ENCODE measurements at regions not wholly inside any gene's neighbourhood (a gene's known extent, or its start where the extent isn't known, plus 50 kb on each side); places are given as distances from the start of the nearest gene placed in this dataset.
"Not testable (repeated sequence)": the region's sequence is repeated elsewhere in the genome, so short reads cannot be mapped to it uniquely, and the experiment has no call there.

DNA sequence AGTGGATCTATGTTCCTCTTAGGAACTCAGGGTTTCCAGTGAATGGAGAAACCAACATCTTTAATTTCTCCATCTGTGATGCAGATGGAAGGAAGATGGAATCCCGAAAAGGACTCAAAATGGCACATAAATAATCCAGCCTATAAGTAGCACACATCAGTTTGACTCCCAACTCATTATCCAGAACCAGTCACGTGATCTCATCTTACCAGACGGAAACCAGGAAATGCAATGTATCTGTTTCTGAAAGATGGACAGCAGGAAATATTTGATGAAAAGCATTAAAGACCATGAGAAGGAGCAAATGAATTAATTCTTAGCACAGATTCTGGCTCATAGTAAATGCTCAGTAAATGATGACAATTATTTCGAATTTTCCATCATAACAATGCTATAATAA lies 443.1 kb upstream of the FMR1 start:
- DNase-seq, result no peak

DNA sequence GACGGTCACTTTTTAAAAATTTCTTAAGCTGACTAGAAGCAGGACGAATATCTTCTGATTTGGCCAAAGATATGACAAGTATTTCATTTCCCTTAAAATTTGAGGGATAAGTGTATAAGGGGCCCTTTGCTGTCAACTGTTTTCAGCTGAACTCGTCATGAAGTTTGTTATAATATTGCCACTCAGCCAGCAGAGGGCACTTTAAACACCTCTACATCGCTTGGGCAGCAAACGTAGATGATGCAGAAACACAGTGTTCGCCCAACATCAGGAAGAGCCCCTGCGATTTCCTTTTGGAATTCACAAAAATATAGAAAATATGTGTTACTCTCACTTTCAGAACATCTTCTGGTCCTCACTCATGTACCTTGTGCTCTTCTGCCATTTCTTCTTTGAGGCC lies 435.7 kb upstream of the FMR1 start:
- no peak for DNase-seq

DNA sequence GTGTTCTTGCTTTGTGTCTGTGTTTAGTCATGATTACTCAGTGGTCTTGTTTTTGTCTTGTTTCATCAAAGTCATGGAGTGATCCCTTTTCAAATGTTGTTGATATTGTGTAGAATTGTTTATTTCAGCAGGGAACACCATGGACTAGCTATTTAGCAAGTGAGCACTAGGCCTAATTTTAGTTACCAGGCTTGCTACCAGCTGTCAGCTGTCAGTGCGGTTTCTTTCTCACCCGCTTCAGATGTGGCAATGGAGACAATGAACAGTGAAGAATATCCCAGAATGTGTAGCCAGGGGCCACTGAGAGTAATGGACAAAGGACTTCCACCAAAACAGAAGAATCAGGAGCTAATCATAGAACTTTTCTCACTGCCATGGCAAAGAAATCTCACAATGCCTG lies 432.8 kb upstream of the FMR1 start:
- DNase-seq, result no peak

DNA sequence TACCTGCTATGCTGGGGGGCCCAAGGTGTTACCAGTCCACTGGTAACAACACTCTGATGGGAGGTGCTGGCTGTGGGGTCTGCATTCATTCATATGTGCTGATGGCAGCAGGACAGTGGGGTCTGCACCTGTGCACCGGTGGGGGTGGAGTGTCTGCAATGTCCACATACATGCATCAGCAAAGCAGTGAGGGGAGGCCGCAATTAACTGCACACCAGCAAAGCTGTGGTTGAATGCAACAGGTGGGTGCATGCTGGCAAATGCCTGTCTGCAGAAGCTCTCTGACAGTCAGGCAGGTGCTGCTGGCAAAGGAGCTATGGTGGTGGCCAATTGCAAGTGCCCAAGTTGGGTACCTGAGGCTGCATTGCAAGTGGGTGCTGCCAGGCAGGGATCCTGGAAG lies 426.5 kb upstream of the FMR1 start:
- no peak for DNase-seq

DNA sequence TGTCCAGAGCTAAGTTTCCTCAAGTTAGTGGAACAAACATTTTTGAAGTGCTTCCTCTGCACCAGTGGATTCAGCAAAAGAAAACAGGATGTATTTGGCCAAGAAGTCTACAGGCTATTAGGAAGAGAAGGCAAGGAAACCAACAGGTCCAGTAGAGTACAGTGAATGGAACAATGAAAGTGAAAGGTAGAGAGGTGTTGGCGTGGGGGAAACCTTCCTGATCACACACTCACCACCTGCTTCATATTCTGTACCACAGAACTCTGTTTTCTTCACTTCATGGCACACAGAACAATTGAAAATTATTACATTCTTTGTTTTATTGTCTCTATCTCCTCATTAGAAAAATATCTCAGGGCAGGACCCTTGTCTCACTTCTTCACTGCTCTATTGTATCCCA lies 417.4 kb upstream of the FMR1 start:
- no peak for DNase-seq

DNA sequence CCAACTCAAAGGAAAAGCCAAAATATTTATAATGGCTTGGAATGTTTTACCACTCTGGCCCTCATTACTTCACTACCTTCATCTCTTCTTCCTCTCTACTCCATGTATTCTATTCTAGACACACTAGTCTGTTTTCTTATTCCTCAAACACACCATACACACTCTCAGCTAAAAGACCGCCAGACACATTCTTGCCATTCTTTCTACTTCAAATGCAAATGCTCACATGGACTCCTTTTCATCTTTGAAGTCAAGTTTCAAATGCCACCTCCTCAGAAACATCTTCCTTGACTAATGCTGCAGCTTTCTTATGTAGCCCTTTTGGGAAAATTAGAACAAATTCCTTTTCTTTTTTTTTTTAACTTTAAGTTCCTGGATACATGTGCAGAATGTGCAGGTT lies 412.9 kb upstream of the FMR1 start:
- DNase-seq, result no peak

DNA sequence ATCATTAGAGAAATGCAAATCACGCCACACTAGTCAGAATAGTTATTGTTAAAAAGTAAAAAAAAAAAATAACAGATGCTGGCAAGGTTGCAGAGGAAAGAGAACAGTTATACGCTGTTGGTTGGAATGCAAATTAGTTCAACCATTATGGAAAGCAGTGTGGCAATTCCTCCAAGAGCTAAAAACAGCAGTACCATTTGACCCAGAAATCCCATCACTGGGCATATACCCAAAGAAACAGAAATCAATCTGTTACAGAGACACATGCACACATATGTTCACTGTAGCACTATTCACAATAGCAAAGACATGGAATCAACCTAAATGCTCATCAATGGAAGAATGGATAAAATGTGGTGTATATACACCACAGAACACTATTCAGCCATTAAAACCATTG lies 388.7 kb upstream of the FMR1 start:
- DNase-seq, result no peak

DNA sequence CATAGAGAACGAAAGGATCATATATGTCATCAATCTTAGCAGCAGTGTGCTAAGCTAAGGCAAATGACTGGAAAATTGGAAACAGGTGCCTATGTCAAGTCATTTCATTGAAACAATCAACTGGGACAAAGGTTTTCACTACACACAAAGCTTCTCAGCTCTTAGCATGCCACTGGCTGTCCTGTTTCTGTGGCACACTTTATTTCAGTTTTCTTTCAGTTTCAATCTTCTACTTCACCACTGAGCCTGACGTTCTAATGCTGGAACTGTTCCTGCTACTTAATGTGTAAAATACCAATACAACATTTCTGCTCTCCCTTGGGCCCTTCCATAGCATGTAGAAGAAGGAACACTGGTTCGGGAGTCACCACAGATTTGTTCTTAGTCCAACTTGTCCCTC lies 378.3 kb upstream of the FMR1 start:
- DNase-seq, result no peak

DNA sequence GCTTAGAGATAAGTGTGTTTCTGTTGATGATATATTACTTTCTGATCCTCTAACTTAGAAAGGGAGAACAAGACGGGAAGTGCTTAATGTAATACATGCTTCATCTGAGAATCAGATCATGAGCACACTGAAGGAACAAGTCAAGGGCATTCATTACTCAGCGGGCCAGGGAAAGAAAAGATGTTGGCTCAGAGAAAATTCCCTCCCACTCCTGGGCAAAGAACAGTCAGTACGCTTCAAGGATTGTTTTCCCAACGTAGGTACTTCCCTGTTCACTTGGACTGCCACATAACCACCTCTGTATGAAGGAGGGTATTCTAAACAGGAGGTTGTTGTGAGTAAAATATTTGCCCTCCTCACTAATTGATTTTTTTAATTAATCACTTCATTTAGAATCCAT lies 374.5 kb upstream of the FMR1 start:
- no peak for DNase-seq

DNA sequence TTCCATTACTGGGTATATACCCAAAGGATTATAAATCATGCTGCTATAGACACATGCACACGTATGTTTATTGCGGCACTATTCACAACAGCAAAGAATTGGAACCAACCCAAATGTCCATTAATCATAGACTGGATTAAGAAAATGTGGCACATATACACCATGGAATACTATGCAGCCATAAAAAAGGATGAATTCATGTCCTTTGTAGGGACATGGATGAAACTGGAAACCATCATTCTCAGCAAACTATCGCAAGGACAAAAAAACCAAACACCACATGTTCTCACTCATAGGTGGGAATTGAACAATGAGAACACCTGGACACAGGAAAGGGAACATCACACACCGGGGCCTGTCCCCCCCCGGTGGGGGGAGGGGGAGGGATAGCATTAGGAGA lies 363.7 kb upstream of the FMR1 start:
- DNase-seq, result not testable (repeated sequence)

DNA sequence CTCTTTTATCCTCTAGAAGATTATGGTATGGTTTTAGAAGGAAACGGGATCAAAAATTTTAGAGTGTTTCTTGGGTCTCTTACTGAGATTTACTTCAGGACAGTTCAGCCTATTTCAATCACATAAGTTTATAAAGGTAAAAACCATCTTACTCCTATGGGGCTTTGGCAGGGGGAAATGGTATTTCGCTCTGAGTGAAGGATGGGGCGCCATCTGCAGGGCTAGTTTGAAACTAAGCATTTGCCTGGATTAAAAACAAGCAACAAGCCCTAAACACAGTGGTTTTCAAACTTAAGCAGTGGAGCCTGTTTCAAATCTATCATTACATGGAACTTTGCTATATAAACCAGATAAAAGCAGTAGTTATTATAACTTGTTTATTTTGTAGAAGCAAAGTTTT lies 361.5 kb upstream of the FMR1 start:
- no peak for DNase-seq

DNA sequence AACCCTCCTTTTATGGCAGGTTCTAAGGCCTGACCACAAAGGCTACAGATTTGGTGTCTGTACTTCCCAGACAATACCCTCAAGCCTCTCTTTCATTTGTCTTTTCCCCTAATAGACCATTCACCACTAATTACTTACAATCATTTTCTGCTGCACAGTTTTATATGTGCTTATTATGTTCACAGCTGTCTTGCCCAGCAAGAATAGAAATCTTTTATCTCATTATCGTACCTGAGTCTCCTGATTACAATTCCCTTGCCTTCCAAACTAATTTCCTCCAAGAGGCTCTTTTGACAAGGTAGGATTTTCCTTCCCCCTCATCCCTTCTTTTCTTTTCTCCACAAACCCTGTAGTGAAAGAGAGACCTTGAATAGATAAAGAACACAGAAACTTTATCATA lies 352.5 kb upstream of the FMR1 start:
- no peak for DNase-seq

DNA sequence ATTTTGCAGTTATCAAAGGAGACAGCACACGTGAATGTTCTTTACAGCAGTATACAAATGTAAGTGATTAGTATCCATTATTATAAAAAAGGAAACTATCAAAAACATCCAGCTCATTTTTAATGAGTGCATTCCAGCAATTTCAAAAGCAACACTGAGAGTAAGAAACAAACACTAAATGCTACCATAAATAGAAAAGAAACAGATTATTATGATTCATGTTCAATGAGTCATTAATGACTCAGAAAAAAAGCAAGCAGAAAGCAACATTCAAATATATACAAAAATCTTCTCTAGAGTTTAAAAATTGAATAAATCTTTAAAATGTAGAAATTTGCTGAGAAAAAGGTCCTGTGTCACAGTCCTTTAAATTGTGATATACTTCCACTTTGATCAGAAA lies 346.5 kb upstream of the FMR1 start:
- DNase-seq, result no peak

DNA sequence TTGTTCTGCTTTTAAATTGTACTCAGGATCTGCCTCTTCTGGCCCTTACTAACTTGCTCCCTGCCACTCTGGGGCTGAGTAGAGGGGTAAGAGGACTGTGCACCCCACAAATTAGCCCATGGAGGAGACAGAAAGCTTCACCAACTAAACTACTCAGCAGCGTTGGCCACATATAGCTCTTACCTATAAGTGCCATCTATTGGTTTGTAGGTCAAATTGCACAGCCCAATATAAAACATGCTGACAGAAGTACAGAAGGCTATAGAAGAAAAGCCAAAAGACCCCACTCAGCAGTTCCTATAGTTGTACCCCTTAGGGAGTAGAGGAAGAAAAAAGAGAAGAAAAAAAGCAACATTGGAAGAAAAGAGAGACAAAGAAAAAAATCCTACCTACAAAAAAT lies 341.2 kb upstream of the FMR1 start:
- no peak for DNase-seq

DNA sequence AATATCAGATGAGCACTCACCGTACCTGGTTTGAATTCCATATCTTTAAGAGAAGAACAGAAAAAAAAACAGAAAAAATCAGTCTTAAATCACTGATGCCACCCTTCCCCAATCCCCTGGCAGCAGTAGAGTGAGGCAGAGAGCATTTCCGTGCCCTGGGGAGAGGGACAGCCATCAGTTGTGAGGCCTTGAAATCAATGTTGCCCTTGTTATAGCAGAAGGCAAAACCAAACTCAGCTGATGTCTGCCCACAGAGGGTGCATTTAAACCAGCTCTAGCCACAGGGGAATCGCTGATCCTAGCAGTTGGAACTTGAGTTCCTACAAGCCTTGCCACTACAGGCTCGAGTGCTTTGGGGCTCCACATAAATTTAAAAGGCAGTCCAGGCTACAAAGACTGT lies 338.5 kb upstream of the FMR1 start:
- no peak for DNase-seq

DNA sequence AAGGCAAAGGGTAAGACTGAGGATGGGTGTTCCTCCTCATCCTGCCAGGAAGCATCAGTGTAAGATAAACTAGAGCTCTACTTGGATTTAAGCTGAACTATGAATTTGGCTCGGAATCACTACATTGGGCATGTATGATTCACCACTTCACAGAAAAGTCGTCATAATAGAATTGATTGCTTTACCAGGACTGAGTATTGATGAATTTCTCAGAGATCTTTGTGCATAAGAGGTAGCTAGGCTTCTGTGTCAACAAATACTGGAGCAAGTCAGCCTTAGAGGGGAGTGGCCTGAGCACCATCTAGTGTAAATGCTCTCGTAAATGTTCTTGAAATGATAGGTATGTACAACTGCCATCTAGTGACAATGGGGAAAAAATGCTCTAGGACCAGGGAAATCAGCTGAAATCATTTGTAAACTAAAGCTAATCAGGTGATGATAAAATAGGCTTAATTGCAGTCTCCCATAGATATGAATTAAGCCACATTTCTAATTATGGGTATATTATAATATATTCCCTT lies 309.5 kb upstream of the FMR1 start:
- DNase-seq, result peak; percentile 15

DNA sequence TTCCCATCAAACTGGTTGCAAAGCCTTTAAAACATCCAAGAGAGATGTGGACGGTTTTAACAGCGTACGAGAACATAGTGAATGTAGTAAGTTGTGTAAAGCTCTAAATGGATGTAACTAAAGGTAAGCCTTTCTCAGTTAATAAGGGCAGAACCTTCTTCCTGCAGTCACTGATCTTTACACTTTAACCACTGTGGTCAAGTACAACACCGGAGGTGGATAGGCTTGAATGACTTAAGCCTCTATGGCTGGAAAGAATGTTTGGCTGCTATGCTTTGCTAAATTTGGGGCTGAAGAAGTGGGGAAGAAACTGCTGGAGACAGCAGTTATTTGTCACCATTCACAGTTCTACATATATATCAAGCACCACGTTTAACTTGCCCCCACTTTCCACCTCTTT lies 285.1 kb upstream of the FMR1 start:
- no peak for DNase-seq

DNA sequence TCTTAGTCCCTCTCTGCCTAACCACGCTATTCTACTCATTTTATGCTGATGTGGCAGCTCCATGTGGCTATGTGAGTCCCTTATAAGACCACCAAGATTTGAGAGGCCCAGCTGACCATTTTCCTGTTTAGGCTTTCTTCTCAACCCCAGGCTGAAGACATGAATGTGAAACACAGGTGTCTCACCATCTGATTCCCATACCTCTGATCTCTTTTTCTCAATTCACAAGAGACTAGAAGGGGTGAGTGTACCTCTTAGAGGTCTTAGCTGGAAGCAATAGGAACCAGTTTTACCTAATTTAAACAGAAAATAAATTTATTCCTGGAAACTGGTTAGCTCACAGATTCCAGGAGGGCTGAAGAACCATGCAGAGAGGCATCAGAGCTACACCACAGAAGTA lies 276.5 kb upstream of the FMR1 start:
- DNase-seq, result no peak

DNA sequence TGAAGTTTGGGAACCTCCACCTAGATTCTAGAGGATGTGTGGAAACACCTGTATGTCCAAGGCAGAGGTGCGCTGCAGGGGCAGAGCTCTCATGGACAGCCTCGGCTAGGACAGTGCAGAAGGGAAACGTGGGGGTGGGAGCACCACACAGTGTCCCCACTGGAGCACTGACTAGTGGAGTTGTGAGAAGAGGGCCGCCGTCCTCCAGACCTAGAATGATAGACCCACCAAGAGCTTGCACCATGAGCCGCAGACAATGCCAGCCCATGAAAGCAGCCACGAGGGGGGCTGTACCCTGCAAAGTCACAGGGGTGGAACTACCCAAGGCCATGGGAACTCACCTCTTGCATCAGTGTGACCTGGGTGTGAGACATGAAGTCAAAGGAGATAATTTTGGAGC lies 274.5 kb upstream of the FMR1 start:
- no peak for DNase-seq

DNA sequence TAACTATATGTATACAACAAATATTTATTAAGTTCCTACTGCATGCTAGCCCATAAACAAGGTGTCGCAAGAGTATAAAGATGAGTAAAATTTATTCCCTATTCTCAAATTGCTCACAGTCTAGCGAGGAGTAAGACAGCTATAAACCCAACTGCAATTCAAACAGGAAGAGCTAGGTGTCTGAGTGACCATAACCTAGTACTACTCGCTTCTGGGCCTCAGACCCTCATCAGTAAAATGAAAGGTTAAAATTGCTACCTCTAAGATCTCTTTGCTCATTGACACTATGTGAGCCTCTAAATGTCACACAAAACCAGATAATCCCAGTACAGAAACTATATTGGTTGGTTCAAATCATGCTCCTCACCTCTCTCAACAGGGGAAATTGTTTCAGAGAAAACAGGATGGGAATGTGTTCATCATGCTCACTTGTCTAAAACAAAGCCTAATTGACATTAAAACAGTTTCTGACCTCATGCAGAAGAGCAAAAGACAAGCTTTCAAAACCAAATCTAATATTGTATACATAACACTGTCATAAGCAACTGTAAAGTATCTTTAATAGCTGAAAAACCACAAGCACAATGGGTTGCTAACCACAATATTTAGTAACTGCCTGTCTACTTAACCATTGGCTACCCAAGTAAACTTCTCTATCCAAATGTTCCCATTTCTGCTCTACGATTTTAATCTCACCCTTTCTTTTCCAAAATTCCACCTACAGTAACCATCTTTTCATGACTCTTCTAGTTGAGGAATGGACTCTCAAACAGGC lies 264.6 kb upstream of the FMR1 start:
- no peak for DNase-seq

DNA sequence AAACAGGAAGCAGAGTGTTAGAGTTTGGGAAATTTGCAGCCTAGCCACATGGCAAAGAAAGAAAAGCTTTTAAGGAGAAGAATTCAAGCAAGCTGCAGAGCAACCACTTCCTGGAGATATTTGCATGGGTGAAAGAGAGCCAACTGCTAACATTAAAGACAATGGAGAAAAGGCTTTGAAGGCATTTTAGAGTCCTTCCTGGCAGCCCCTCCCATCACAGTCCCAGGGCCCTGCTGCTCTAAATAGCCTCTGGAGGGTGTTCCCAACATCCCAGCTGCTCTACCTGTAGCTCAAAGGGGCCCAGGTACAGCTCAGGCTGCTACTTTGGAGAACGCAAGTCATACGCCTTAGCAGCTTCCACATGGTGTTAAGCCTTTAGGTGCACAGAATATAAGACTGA lies 235.9 kb upstream of the FMR1 start:
- no peak for DNase-seq

DNA sequence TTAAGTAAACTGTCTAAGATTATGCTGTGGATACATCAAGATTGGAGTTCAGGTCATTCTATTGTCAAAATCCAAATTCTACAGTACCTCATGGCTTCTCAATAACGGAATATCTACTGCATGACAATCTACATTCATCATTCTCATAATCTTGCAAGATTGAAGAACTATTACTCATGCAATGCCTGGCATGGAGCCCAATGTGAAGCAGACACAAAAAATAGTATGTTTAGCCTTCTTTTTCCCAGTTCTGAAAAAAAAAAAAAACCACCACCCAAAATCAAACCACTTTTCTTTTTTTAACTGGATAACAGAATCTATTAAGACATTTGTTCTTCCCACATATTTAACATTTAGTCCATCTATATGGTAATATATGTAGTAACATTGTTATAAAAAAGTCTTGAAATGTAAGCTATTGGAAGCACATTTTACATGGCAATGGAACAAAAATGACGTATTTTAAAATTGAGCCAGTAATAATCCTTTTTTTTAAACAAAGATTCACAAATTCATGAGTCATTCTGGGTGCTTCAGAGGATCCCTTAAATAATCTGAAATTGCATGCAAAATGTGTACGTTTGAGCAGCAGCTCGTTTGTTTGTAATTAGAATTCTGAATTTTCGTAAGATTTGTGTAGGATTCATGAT lies 232.2 kb upstream of the FMR1 start:
- no peak for DNase-seq

DNA sequence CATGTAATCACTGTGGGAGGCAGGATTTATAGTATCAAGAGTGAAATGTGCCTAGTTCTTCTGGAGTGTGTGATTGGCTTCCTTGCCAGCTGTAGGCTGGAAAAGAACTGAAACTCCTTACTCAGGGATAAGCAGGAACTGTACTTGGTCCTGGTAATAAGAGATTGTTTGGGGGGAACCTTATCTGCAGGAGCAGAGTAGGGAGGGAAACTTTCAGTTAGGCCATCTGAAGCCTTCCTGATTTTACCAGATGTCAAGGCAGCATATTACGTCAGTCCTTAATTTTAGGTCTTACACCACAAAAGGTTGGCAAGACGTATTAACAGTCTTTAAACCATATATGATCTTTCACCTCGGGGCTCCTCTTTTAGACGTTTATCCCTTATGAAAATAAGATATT lies 231.5 kb upstream of the FMR1 start:
- DNase-seq, result no peak

DNA sequence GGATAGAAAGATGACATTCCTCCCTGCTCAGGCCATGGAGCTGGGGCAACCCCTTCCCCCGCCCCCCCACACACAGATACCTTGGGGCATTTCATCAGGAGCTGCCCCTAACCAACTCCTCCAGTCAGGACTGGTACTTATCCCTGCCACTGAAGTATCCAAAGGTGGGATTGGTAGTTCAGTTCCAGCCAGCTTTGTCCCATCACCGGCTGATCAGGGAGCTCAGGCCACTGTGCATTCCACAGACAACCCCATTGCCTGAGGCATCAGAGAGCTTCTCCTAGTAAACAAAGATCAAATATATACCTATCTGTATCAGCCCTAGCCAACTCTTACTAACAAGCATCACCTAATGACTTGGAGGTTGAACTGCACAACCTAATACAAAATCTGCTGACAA lies 218.2 kb upstream of the FMR1 start:
- DNase-seq, result no peak

DNA sequence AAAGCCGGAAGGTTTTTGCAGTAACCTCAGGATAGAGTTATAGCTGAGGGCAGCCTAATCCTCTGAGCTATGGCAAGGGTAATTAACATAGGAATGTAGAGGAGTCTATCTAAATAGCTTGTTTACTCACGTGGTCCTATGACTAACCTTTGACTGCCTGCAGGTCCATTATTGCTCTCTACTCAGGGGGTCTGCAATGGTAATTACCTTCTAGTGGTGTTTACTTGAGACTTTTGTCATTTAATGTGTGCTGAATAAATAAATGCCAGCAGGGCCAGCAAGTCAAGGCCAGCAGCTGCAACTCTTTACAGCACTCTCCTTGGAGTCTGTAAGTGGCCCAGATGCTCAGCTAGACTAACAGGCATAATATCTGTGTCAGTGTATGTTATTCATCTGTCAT lies 212.7 kb upstream of the FMR1 start:
- DNase-seq, result no peak
